ENCODE measurements at regions not wholly inside any gene's neighbourhood (a gene's known extent, or its start where the extent isn't known, plus 50 kb on each side); places are given as distances from the start of the nearest gene placed in this dataset.

DNA sequence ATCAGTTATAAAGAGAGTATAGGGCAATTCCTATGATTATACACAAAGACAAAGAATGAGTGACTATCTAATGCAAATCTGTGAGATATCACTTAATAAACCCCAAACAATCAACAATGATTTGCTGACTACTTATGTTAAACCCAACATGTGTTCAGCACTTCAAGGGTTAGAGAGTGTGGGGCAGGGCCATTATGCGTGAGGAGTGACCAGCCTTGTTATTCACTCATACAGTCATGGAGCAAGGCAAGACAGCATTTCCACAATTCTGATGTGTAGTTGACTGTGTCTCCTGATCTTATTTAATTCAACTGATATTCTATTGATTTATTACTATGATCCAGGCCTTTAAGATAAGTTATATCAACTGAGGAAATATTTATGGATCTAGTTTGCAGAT, 251.7 kb downstream of the CYRIA start:
- H3K4me3 ChIP-seq (ENCODE audit: low read depth, low read length) = no peak overlapping the region
- peaks cover 20% of the 10 kb centered on the region for H3K4me1 ChIP-seq
- peaks cover 17% of the 10 kb centered on the region for H3K27me3 ChIP-seq
- DNase-seq = peak; percentile 94
- no peaks in the 10 kb centered on the region for H3K36me3 ChIP-seq
- TF ChIP-seq, protein P1, sequence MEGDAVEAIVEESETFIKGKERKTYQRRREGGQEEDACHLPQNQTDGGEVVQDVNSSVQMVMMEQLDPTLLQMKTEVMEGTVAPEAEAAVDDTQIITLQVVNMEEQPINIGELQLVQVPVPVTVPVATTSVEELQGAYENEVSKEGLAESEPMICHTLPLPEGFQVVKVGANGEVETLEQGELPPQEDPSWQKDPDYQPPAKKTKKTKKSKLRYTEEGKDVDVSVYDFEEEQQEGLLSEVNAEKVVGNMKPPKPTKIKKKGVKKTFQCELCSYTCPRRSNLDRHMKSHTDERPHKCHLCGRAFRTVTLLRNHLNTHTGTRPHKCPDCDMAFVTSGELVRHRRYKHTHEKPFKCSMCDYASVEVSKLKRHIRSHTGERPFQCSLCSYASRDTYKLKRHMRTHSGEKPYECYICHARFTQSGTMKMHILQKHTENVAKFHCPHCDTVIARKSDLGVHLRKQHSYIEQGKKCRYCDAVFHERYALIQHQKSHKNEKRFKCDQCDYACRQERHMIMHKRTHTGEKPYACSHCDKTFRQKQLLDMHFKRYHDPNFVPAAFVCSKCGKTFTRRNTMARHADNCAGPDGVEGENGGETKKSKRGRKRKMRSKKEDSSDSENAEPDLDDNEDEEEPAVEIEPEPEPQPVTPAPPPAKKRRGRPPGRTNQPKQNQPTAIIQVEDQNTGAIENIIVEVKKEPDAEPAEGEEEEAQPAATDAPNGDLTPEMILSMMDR (IDR thresholded peaks at IDR 0.05; ENCODE audit: low read depth, low read length) = no peak
- peaks cover 28% of the 10 kb centered on the region for H3K9me3 ChIP-seq

DNA sequence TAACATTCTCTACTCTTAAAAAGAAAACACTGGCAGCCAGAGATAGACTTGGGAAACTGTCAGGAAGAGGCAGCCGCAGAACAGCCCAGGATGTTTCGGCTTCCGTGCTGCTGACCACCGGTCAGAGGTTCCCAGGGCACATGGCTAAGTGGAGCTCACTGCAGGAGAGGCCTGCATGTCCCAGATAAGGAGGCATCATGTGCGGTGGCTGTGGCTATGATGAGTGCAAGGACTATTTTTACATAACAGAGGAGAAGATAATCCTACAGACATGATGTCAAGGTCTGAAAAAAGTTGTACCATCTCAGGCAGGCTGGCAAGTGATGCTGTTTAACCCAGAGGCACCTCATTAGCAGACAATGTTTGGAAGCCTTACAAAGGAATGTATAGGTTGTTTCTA, 252.3 kb downstream of the CYRIA start:
- Histone ChIP-seq H3K36me3 (no peaks in the 10 kb centered on the region), H3K4me3 (ENCODE audit: low read depth, low read length) (no peak overlapping the region), H3K27me3 (peaks cover 11% of the 10 kb centered on the region; the same call in 1 of the 2 replicates), H3K9me3 (peaks cover 26% of the 10 kb centered on the region), H3K4me1 (peaks cover 20% of the 10 kb centered on the region)
- TF ChIP-seq, protein P1 (IDR thresholded peaks at IDR 0.05; ENCODE audit: low read depth, low read length) = no peak
- peak; percentile 100 for DNase-seq

DNA sequence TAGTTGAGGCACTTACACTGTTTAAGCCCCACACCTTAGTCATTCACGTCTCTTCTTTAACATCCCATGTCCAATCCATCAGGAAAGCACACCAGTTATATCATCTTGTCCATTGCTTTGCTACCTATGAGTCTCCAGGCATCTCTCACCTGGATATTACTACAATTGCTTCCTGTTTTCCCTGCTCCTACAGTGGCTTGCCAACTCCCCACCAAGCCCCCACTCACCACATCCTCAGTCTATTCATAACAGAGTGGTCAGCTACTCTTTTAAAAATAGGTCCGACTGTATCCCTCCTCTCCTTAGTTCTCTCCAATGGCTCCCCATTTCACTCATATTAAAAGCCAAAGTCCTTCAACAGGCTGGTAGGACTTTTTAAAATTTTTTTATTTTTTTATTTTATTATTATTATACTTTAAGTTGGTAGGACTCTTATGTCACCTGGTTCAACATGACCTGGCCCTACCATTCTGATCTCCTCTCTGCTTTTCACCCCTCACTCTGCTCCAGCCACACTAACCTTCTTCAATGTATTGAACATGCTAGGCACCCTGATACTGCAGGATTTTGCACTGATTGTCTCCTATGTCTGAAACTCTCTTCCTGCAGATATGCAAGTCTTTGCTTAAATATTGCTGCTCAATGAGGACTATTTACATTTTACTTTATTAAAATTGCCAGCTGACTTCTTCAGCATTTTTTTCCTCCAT, 253.2 kb downstream of the CYRIA start:
- Histone ChIP-seq H3K4me1 (peaks cover 21% of the 10 kb centered on the region), H3K9me3 (peaks cover 23% of the 10 kb centered on the region), H3K36me3 (no peaks in the 10 kb centered on the region), H3K27me3 (peaks cover 4% of the 10 kb centered on the region; the same call in 1 of the 2 replicates), H3K4me3 (ENCODE audit: low read depth, low read length) (no peak overlapping the region)
- TF ChIP-seq, protein P1 (IDR thresholded peaks at IDR 0.05; ENCODE audit: low read depth, low read length) = no peak
- peak; percentile 91 for DNase-seq

DNA sequence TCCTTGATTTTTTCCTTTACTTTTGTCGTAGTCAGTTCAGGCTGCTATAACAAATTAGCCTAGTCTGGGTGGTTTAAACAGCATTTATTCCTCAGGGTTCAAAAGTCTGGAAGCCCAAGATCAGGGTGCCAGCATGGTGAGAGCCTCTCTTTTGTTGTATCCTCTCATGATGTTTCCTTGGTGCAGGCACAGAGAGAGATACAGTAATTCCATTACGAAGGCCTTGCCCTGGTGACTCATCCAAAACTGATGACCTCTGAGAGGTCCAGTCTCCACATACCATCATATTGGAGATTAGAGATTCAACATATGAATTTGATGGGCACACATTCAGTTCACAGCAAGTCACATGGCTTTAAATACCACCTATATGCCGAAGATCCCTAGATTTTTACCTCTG, 253.8 kb downstream of the CYRIA start:
- Histone ChIP-seq H3K36me3 (no peaks in the 10 kb centered on the region), H3K4me3 (ENCODE audit: low read depth, low read length) (no peak overlapping the region), H3K9me3 (peaks cover 23% of the 10 kb centered on the region), H3K27me3 (peaks cover 3% of the 10 kb centered on the region; the same call in 1 of the 2 replicates), H3K4me1 (peaks cover 24% of the 10 kb centered on the region)
- TF ChIP-seq, protein P1 (IDR thresholded peaks at IDR 0.05; ENCODE audit: low read depth, low read length) = no peak
- DNase-seq = peak; percentile 99

DNA sequence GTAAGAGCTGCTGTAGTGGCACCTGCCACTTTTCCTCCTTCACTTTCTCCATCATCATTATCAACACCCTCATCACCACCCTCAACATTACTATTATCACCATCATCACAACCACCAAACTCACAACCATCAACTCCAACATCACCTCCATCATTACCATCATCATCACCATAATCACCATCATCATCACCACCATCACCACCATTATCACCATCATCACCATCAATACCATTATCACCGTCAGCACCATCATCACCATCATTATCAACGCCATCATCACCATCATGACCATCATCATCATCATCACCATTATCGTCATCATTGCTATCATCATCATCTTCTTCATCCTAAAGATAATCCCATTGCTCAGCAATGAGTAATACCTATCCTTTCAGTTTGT, 255.8 kb downstream of the CYRIA start:
- TF ChIP-seq, protein P1 (IDR thresholded peaks at IDR 0.05; ENCODE audit: low read depth, low read length) = no peak
- H3K36me3 ChIP-seq = no peaks in the 10 kb centered on the region
- H3K27me3 ChIP-seq = no peaks in the 10 kb centered on the region
- peaks cover 26% of the 10 kb centered on the region for H3K4me1 ChIP-seq
- H3K4me3 ChIP-seq (ENCODE audit: low read depth, low read length) = no peak overlapping the region
- peaks cover 11% of the 10 kb centered on the region for H3K9me3 ChIP-seq
- DNase-seq = peak; percentile 79

DNA sequence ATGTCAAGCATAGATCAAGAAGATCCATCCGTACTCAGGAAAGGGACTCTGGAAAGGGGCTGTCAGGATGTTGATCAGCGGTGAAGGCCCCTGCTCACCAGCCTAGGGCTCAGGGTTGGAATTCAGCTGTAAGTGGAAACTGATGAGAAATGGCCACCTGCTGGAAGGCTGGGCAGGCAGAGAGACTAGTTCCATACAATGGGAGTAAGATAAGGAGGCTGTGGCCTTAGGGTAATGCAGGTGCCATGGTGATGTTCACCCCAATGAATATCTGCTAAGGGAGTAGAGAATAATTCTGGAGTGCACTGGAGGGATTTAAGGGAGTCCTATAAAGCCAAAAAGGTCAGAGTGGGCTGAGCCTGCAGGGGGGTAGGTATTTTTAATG, 256.6 kb downstream of the CYRIA start:
- peak; percentile 100 for DNase-seq
- TF ChIP-seq, protein P1 (IDR thresholded peaks at IDR 0.05; ENCODE audit: low read depth, low read length) = no peak
- H3K4me3 ChIP-seq (ENCODE audit: low read depth, low read length) = no peak overlapping the region
- H3K4me1 ChIP-seq = peaks cover 26% of the 10 kb centered on the region
- H3K36me3 ChIP-seq = no peaks in the 10 kb centered on the region
- H3K27me3 ChIP-seq = no peaks in the 10 kb centered on the region
- H3K9me3 ChIP-seq = peaks cover 9% of the 10 kb centered on the region
